GM12865 (cell line): ENCODE measurements at regions not wholly inside any gene's neighbourhood (a gene's known extent, or its start where the extent isn't known, plus 50 kb on each side); places are given as distances from the start of the nearest gene placed in this dataset.

Experiments used
- DNase-seq: peaks from one replicate; pipeline ENCODE4 v3.0.0; 2010; ENCODE audit warnings: low read depth
- H3K4me3 ChIP-seq: 2 replicates; pipeline ENCODE4 v1.5.1; 2011; ENCODE audit warnings: mild to moderate bottlenecking, low read depth, low read length, control low read depth
- TF ChIP-seq, protein P1 (sequence below): IDR thresholded peaks from 2 replicates; pipeline ENCODE4 v1.5.1; 2011; ENCODE audit warnings: low read length, control low read depth, low read depth, inconsistent platforms; ENCODE audit not compliant: insufficient read depth; ENCODE audit errors: missing control alignments

DNA sequence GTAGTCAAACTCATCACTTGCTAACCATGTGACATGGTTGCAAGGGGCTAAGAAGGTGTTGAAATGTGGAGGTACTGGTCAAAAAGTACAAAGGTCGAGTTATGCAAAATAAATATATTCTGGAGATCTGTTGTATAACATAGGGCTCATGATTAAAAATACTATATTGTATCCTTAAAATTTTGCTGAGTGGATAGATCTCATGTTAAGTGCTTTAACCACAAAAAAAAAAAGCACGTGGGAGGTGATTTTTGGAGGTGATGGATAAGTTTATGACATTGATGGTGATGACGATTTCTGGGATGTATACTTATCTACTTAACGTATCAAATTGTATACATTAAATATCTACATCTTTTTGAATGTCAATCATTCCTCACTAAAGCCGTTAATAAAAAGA is 96.2 kb upstream of the PAPPA start:
- H3K4me3 ChIP-seq, result no peak overlapping the region
- TF ChIP-seq, protein P1, sequence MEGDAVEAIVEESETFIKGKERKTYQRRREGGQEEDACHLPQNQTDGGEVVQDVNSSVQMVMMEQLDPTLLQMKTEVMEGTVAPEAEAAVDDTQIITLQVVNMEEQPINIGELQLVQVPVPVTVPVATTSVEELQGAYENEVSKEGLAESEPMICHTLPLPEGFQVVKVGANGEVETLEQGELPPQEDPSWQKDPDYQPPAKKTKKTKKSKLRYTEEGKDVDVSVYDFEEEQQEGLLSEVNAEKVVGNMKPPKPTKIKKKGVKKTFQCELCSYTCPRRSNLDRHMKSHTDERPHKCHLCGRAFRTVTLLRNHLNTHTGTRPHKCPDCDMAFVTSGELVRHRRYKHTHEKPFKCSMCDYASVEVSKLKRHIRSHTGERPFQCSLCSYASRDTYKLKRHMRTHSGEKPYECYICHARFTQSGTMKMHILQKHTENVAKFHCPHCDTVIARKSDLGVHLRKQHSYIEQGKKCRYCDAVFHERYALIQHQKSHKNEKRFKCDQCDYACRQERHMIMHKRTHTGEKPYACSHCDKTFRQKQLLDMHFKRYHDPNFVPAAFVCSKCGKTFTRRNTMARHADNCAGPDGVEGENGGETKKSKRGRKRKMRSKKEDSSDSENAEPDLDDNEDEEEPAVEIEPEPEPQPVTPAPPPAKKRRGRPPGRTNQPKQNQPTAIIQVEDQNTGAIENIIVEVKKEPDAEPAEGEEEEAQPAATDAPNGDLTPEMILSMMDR, result no peak
- DNase-seq, result no peak

DNA sequence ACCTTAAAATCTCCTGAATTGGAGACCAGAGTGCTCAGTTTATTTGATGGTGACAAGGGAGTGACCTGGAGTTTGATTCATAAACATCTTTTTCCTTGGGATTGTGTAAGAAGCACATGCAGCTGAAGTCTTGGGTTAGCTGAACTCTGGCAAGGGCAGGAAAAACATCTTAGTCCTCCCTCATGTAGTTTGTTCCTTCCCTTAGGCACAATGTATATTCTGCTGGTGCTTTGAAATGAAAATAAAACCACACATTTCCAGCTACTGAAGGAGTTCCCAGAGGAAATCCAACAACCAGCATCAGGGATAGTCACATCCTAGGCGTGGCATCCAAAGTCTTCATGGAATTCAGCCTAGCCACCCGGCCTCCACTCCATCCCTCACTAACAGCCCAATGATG is 95.2 kb upstream of the PAPPA start:
- no peak for DNase-seq
- TF ChIP-seq, protein P1, result no peak
- H3K4me3 ChIP-seq, result no peak overlapping the region

DNA sequence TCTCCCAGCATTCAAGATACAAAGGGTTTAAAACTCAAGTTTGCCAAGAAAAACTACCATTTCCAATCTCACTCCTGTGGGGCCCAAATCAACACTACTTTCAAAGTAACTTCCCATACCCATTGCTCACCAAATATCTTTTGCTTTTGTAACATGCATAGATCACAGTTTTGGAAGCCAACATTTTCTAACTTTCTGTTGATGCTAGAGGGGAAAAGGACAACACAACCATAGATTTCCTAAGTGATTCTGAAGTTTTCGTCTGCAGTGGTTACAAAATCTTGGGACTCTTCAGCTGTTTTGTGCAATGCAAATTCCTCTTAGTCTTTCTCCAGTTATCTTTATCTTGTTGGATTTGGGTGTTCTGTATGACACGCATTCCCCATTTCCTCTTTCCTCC is 94.1 kb upstream of the PAPPA start:
- TF ChIP-seq, protein P1, result no peak
- DNase-seq, result no peak
- H3K4me3 ChIP-seq, result no peak overlapping the region

DNA sequence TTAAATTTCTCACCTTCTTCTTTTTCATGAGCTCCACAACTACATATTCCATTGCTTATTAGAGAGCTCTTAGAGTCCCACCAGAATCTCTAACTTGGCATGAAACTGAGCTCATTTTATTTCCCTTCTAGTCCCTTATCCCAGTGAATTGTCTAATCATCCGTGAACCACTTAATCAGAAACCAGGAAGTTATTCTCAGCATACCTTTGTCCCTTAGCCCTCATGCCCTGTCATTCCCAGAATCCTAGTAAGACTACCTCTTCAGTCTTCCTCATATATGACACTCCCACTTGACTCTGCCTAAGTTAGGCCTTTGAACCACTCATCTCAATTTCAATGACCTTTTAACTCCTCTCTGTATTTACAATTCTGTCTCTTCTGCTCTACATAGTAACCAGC is 93.0 kb upstream of the PAPPA start:
- H3K4me3 ChIP-seq, result no peak overlapping the region
- TF ChIP-seq, protein P1, result no peak
- no peak for DNase-seq

DNA sequence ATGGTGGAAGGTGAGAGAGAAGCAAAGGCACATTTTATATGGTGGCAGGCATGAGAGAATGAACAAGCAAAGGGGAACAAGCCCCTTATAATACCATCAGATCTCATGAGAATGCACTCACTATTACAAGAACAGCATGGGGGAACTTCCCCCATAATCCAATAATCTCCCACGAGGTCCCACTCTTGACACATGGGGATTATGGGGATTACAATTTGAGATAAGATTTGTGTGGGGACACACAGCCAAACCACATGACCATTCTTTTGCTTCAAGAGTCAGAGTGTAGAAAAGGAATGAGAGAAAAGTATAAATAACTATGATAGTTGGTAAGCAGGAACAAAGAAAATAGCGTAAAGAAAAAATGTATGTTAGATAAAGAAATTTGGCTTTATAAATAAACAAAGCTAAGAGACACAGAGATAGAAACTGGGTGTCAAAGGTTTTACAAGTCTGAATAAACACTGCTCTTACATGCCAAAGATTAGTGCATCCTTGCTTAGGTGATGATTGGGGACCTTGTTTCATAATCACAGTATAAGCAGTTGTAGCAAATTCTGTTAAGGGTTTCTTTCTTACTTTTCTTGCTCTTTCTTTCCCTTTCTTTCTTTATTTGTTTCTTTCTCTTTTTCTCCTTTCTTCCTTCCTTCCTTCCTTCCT is 91.9 kb upstream of the PAPPA start:
- TF ChIP-seq, protein P1, result no peak
- DNase-seq, result no peak
- no peak overlapping the region for H3K4me3 ChIP-seq

DNA sequence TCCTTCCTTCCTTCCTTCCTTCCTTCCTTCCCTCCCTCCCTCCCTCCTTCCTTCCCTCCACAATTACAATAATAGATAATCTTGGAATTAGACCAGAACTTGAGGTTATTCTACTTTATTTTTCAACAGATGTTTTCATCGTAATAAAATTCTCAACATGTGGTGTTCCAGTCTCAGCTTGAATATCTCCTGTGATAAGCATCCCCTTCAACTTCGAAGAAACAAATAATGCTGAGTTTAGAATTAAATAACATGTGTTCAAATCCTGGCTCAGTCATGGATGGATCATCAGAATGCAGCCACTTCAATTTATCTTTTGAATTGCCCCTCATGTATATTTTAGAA is 91.4 kb upstream of the PAPPA start:
- H3K4me3 ChIP-seq, result no peak overlapping the region
- no peak for DNase-seq
- TF ChIP-seq, protein P1, result no peak

DNA sequence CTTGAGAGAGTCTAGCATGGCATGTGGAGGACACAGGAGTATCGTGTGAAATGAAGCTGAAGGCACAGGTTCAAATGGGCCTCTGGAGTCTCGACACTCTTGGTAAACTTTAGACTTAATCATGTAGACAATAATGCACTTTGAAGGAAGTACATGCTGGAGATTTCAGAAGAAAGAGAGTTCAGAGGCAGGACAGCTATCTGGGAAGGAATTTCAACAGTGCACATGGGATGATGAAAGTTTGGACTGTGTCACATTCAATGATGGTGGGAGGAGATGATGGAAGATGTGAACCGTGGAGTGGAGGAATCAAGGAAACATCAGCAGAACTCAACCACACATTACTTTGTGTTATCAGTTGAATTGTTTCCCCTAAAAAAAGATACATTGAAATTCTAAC is 88.6 kb upstream of the PAPPA start:
- no peak for DNase-seq
- TF ChIP-seq, protein P1, result no peak
- no peak overlapping the region for H3K4me3 ChIP-seq
